ENCODE measurements at regions not wholly inside any gene's neighbourhood (a gene's known extent, or its start where the extent isn't known, plus 50 kb on each side); places are given as distances from the start of the nearest gene placed in this dataset.
A peak's percentile ranks its signal among the peaks of the same experiment; 100 is the strongest.

- no peak for DNase-seq (ENCODE audit: low spot score)
These were observed 58.7 kb upstream of the ANTXRL start for GRCh38 chr10:46227936-46228562.

- peak; percentile 63 for DNase-seq (ENCODE audit: low spot score)
These were observed 58.2 kb upstream of the ANTXRL start for GRCh38 chr10:46228563-46229071.

GRCh38 chr10:46229144-46229563 is 57.6 kb upstream of the ANTXRL start:
- no peak for DNase-seq (ENCODE audit: low spot score)

GRCh38 chr10:46230615-46231014 is 56.2 kb upstream of the ANTXRL start:
- no peak for DNase-seq (ENCODE audit: low spot score)

- no peak for DNase-seq (ENCODE audit: low spot score)
These were observed 55.7 kb upstream of the ANTXRL start for GRCh38 chr10:46231087-46231486.

GRCh38 chr10:46232084-46232483 is 54.7 kb upstream of the ANTXRL start:
- DNase-seq (ENCODE audit: low spot score) = no peak

GRCh38 chr10:46232666-46233065 is 54.1 kb upstream of the ANTXRL start:
- DNase-seq (ENCODE audit: low spot score) = no peak

GRCh38 chr10:46233181-46233580 is 53.6 kb upstream of the ANTXRL start:
- DNase-seq (ENCODE audit: low spot score) = no peak

GRCh38 chr10:46234026-46234425 is 52.8 kb upstream of the ANTXRL start:
- no peak for DNase-seq (ENCODE audit: low spot score)

- DNase-seq (ENCODE audit: low spot score) = no peak
These were observed 52.3 kb upstream of the ANTXRL start for GRCh38 chr10:46234431-46235060.

GRCh38 chr10:46235705-46236545 is 50.9 kb upstream of the ANTXRL start:
- no peak for DNase-seq (ENCODE audit: low spot score)

GRCh38 chr10:46236546-46236887 is 50.3 kb upstream of the ANTXRL start:
- no peak for DNase-seq (ENCODE audit: low spot score)

- DNase-seq (ENCODE audit: low spot score) = no peak
These were observed 49.7 kb upstream of the ANTXRL start for GRCh38 chr10:46236941-46237681.
